HG03103 (cell line): ENCODE measurements at regions not wholly inside any gene's neighbourhood (a gene's known extent, or its start where the extent isn't known, plus 50 kb on each side); places are given as distances from the start of the nearest gene placed in this dataset.
"Not testable (repeated sequence)": the region's sequence is repeated elsewhere in the genome, so short reads cannot be mapped to it uniquely, and the experiment has no call there.

Source experiments
- ATAC-seq: cut with Tn5 transposase; IDR thresholded peaks from one replicate; pipeline ENCODE4 v1.9.1; 2021; ENCODE audit warnings: low read depth; ENCODE audit not compliant: unreplicated experiment

DNA sequence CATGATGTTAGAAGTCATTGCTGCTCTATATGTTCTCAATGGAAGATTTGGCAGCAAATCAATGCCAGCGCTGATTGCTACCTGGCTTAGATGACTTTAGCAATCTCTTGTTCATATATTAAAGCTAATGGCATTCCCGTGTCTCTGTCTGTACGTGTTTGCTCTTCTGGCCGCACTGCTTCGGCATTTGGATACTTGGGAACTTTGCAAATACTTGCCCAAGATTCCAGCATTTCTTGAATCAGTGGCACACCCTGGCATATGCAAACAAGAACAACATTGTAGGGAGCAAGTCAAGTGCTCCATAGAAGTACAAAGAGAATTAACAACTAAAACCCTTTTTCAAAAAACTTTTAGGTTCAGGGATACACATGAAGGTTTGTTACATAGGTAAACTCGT, 128.9 kb upstream of the TMEM164 start:
- ATAC-seq = no peak

- ATAC-seq = no peak
These were observed 128.4 kb upstream of the TMEM164 start for GRCh38 chrX:109874548-109874947.

DNA sequence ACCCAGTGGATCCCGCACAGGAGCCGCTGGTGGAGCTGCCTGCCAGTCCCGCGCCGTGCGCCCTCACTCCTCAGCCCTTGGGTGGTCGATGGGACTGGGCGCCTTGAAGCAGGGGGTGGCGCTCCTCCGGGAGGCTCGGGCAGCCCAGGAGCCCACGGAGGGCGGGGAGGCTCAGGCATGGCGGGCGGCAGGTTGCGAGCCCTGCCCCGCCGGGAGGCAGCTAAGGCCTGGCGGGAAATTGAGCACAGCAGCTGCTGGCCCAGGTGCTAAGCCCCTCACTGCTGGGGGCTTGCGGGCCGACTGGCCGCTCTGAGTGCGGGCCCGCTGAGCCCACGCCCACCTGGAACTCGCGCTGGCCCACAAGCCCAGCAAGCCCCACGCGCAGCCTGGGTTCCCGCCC, 127.1 kb upstream of the TMEM164 start:
- ATAC-seq = no peak

DNA sequence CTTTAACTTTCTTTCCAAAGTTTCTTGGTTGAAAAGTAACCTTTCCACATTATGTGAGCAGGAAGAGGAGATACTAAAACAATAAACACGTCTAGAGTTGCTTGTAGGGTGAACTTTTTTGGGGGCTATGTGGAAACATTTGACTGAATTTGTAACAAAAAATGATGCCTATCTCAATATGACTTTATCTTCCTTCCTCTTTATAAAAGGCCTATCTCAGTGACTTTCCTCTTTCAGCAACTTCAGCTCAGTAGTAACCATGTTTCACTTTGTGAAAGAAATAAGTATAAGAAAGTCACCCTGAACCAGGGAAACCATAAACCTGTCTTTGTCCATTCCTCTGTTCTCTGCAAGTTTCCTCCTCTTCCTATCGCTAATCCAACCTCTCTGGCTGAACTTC, 124.7 kb upstream of the TMEM164 start:
- ATAC-seq = no peak

- no peak for ATAC-seq
These were observed 122.9 kb upstream of the TMEM164 start for GRCh38 chrX:109879991-109880390.

GRCh38 chrX:109880629-109881028, 122.3 kb upstream of the TMEM164 start:
- peak; percentile 76 for ATAC-seq

DNA sequence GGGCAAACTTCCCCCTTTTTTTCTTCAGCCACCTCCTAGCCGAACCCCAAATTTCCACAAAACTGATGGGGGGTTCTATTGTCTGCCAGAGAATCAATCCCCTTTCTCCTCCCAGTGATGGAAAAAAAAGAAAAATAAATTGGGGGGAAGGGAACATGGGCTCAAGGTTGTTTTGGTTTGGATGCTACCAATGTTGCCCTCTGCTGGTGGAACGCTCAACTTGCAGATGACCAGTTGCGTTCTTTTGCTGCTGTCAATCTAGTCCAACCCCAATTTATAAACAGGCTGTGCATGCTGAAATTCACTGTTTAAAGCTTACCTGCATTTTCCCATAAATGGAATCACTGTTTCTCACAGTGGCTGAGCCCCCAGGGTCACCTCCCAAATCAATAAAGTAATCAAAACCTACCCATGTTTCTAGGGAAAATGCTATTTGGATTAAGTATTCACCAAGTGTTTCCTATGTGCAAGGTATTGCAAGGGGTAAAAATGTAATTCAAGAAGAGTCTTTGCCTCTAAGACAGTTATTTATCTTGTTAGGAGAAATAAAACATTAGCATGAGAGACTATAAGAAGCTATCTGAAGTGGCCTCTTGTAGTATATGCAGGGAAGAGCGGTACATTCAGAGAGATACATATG, 116.7 kb upstream of the TMEM164 start:
- no peak for ATAC-seq

DNA sequence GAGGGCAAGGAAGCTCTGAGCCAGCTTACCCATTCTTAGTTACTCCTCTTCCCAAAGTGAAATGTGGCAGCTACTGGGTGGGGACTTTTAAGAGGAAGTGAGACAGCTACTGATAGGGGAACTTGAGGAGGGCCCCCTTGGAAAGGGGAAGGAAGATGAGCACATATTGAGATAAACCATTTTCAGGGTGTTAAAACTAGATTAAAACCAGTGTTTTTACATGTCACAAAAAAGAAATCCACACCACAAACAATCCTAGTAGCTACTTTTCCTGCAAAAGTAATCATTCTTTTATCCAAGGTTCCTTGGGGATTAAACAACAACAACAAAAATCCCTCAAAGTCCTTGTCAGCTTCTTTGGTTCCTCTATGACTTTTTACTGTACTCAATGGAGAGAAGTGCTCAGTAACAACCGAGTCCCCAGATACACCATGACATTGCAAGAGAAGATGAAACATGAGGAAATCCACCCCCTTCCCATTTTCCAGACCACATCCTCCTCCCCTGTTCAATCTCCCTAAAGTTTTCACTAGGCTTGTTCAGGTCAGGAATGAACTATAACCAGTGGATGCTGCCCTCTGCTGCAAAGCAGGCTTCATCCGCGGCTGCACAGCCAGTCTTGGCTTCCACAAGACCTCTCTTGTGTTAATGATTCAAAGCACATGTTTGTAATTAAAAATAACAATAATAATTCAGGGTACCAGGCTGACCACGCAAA, 113.5 kb upstream of the TMEM164 start:
- peak; percentile 44 for ATAC-seq

DNA sequence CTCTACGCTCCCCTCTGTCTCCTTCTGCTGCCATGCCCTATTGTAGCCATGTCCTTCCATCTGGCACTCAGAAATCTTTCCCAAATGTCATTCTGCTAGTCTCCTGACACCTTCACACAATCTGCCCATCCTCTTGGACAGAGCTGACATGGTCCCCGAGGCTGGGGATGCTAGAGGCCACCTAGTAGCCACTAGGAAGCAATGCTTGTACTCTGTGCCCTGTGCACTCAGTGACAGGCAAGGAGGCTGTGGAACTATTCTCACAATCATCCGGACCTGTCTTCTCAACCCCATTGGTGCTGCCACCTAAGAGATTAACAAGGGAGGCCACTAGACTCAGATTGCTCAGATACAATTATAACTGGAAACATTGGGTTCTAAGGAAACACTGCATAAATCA, 112.6 kb upstream of the TMEM164 start:
- no peak for ATAC-seq

GRCh38 chrX:109890910-109891502, 111.9 kb upstream of the TMEM164 start:
- ATAC-seq = no peak

- ATAC-seq = not testable (repeated sequence)
These were observed 106.9 kb upstream of the TMEM164 start for GRCh38 chrX:109896024-109896423.

DNA sequence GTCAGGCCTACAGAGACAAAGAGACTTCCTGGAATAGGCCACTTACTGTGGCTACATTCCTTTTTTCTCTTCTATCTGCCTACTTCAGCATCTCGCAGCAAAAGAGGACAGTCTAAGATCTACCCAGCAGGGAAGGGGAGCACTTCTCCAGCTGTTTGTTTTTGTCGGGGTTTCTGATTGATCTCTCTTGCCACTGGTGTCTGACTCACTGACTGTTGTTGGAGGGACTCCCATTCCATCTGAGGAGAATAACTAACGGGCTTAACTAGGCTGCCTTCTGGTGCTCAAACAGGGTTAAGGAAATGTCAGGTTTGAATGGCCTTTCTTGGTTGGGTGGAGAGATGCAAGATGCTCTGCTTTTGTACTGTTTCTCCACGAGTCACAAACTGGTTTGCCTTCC, 100.2 kb upstream of the TMEM164 start:
- no peak for ATAC-seq

DNA sequence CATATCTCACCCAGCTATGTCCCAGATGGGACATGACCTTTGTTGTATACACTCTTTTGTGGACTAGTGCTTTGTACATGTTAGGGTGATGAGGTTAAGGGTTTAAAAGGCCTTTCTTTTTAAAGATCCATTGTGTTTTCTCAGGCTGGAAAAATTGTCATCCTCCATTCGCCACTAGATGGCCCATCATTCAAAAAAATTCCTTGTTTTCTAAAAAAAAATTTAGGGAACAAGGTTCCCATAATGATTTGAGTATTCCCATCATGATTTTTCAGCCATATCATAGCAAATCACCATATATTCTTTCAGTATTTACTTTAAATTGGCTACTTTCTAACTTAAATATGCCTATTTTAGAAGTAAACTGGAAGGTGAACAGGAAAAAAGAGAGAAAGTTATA, 91.9 kb upstream of the TMEM164 start:
- no peak for ATAC-seq

GRCh38 chrX:109912993-109913392, 89.9 kb upstream of the TMEM164 start:
- ATAC-seq = not testable (repeated sequence)

GRCh38 chrX:109914114-109914849, 88.6 kb upstream of the TMEM164 start:
- ATAC-seq = no peak

DNA sequence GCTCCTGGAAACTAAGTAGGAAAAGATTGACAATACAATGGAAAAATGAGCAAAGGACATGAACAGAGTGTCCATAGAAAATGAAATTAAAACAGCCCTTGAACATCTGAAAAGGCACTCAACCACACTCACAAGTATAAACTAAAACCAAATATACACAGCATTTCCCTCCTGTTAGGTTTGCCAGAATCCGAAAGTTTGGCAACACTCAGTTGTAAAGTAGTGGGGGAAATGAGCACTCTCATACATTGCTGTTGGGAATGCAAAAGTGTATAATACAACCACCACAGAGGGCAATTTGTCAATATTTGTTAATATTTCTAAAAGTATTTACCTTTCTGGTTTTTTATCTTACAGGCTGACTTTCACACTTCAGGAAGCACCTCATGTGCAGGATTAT, 84.2 kb upstream of the TMEM164 start:
- no peak for ATAC-seq

DNA sequence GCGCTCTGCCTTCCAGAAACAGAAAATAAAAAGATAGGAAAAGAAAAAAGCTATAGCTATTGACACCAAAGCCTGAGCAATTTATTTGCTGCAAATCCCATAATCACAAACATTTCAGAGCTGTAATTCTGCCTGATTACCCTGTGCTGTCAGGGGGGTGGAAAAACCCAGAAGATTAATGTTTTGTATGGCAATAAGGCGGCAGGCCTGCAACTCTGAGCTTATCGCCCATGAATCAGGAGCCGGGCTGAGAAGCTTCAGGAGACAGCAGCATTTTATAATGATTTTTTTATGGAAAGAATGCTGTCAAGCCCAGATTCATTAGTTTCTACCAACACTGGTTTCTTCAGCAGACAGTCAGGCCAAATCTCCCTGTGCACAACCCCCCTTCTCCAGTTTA, 82.6 kb upstream of the TMEM164 start:
- no peak for ATAC-seq

DNA sequence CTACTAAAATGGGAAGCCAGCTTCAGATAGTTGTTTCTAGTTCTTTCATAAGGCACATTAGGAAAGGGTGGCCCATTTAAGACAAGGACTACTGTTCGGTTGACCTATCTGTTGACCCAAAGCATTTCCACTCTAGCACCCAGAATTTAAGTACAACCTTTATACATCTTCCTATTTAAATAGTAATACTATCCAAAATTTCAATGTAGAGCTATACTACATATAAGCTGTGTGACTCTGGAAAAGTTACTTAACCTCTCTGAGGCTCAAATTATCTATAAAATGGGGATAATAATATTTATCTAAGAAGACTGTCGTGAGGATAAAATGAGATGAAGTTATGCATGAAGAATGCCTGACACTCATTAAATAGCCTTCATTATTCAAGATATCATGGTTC, 82.0 kb upstream of the TMEM164 start:
- no peak for ATAC-seq

GRCh38 chrX:109922190-109922589, 80.7 kb upstream of the TMEM164 start:
- no peak for ATAC-seq

- not testable (repeated sequence) for ATAC-seq
These were observed 77.9 kb upstream of the TMEM164 start for GRCh38 chrX:109925003-109925402.

GRCh38 chrX:109925656-109926055, 77.3 kb upstream of the TMEM164 start:
- ATAC-seq = no peak
